Endothelial cell (in vitro differentiated cells): ENCODE measurements at regions not wholly inside any gene's neighbourhood (a gene's known extent, or its start where the extent isn't known, plus 50 kb on each side); places are given as distances from the start of the nearest gene placed in this dataset.
A peak's percentile ranks its signal among the peaks of the same experiment; 100 is the strongest.

Experiments
- DNase-seq: peaks from one replicate; pipeline ENCODE4 v3.0.0; 2021; ENCODE audit warnings: low spot score
- H3K27ac Mint-ChIP-seq: one replicate; pipeline ENCODE4 v1.8.0; 2021; ENCODE audit warnings: mixed read lengths, inconsistent platforms; ENCODE audit not compliant: unreplicated experiment
- H3K27me3 Mint-ChIP-seq: one replicate; pipeline ENCODE4 v1.8.0; 2021; ENCODE audit warnings: mild to moderate bottlenecking, moderate library complexity, mixed read lengths, inconsistent platforms; ENCODE audit not compliant: unreplicated experiment
- H3K36me3 Mint-ChIP-seq: one replicate; pipeline ENCODE4 v1.8.0; 2021; ENCODE audit warnings: mild to moderate bottlenecking, low read depth, mixed read lengths, inconsistent platforms; ENCODE audit not compliant: unreplicated experiment
- H3K4me1 Mint-ChIP-seq: one replicate; pipeline ENCODE4 v1.8.0; 2021; ENCODE audit warnings: mild to moderate bottlenecking, mixed read lengths, inconsistent platforms; ENCODE audit not compliant: unreplicated experiment
- H3K4me3 Mint-ChIP-seq: one replicate; pipeline ENCODE4 v1.8.0; 2021; ENCODE audit warnings: mild to moderate bottlenecking, mixed read lengths, inconsistent platforms; ENCODE audit not compliant: unreplicated experiment
- H3K9me3 Mint-ChIP-seq: one replicate; pipeline ENCODE4 v1.8.0; 2021; ENCODE audit warnings: mixed read lengths, inconsistent platforms; ENCODE audit not compliant: unreplicated experiment
- TF ChIP-seq, protein P1 (sequence below): fragments of 200-600 bp; sonication (generic); IDR thresholded peaks from one replicate; pipeline ENCODE4 v1.5.0; 2021; ENCODE audit warnings: antibody characterized with exemption; ENCODE audit not compliant: unreplicated experiment

DNA sequence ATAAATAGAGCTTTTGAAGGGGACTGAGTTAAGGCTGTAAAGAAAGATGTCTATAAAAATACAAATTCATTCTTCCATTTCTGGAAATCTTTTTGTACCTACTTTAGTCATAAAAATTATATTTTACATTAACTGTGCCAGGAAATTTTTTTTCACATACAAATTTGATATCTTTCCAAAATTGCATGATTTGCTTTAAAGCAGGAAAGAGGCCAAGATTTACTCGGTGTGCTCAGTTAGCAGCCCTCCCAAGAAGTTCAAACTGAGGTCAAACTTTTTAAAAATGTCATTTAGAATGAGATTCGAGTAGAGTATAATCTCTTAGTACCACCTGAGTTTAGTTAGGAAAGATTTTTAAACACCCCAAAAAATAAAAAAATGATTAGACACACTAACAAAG lies 173.2 kb upstream of the GRIP1 start:
- Mint-ChIP-seq H3K4me3 (no peak overlapping the region), H3K36me3 (no peaks in the 10 kb centered on the region), H3K27me3 (no peaks in the 10 kb centered on the region), H3K4me1 (peaks cover 3% of the 10 kb centered on the region), H3K27ac (no peak overlapping the region), H3K9me3 (no peaks in the 10 kb centered on the region)
- no peak for DNase-seq
- TF ChIP-seq, protein P1, sequence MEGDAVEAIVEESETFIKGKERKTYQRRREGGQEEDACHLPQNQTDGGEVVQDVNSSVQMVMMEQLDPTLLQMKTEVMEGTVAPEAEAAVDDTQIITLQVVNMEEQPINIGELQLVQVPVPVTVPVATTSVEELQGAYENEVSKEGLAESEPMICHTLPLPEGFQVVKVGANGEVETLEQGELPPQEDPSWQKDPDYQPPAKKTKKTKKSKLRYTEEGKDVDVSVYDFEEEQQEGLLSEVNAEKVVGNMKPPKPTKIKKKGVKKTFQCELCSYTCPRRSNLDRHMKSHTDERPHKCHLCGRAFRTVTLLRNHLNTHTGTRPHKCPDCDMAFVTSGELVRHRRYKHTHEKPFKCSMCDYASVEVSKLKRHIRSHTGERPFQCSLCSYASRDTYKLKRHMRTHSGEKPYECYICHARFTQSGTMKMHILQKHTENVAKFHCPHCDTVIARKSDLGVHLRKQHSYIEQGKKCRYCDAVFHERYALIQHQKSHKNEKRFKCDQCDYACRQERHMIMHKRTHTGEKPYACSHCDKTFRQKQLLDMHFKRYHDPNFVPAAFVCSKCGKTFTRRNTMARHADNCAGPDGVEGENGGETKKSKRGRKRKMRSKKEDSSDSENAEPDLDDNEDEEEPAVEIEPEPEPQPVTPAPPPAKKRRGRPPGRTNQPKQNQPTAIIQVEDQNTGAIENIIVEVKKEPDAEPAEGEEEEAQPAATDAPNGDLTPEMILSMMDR, result no peak

DNA sequence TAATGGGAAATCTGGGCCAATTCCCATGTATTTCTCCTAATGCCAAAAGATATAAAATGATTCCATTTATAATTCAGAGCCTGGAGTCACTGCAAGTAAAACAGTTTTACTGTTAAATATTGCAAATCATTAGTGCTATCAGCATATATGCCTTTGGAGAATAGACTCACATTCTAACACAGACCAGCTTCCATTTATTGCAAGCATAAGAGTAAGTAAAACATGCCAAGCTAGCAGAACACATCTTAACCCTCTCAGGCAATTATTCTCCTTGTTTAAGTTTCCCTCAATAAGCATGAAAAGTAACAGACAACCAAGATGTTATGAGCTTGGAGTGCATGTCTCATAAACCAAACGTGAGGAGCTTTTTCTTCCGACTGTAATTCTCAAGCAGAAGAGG lies 173.9 kb upstream of the GRIP1 start:
- H3K27me3 Mint-ChIP-seq, result no peaks in the 10 kb centered on the region

DNA sequence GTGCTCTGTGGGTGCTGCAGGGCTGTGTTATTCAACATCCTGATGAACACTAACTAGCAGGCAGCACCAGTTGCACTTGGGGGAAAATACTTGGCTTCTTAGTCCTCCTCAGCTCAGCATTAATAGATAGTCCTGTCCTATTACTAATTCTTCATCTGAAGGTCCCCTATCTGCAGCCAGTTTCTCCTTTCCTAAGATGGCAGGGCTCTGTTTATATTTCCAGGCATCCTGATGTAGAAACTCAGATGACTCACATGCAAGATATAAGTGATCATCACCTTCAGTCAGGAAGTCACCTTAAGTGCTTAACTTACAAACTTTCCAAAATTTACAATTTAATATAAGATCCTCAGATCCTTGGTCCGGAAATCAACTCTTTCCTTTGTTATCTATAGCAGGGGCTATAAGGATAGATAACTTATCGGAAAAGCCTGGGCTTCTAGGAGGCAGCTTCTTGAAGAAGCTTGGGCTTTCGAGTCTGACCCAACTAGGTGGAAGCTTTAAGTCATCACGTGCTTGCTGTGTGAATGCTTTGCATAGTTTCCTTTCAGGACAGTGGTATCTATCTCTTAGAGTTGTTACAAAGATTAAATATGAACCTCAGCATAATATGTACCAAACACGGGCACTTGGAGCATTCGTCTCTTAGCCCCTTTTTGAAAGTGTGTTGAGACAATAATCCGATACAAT lies 181.0 kb upstream of the GRIP1 start:
- DNase-seq, result no peak
- H3K36me3 Mint-ChIP-seq, result no peaks in the 10 kb centered on the region
- no peaks in the 10 kb centered on the region for H3K4me1 Mint-ChIP-seq
- H3K9me3 Mint-ChIP-seq, result no peaks in the 10 kb centered on the region
- H3K4me3 Mint-ChIP-seq, result no peak overlapping the region
- no peak overlapping the region for H3K27ac Mint-ChIP-seq
- TF ChIP-seq, protein P1, result no peak
- no peaks in the 10 kb centered on the region for H3K27me3 Mint-ChIP-seq

More for the DNA sequence above, 173.9 kb upstream of the GRIP1 start:
- Mint-ChIP-seq H3K27ac (no peak overlapping the region), H3K4me3 (no peak overlapping the region), H3K4me1 (no peaks in the 10 kb centered on the region), H3K9me3 (no peaks in the 10 kb centered on the region), H3K36me3 (no peaks in the 10 kb centered on the region)
- TF ChIP-seq, protein P1, result no peak
- DNase-seq, result no peak

DNA sequence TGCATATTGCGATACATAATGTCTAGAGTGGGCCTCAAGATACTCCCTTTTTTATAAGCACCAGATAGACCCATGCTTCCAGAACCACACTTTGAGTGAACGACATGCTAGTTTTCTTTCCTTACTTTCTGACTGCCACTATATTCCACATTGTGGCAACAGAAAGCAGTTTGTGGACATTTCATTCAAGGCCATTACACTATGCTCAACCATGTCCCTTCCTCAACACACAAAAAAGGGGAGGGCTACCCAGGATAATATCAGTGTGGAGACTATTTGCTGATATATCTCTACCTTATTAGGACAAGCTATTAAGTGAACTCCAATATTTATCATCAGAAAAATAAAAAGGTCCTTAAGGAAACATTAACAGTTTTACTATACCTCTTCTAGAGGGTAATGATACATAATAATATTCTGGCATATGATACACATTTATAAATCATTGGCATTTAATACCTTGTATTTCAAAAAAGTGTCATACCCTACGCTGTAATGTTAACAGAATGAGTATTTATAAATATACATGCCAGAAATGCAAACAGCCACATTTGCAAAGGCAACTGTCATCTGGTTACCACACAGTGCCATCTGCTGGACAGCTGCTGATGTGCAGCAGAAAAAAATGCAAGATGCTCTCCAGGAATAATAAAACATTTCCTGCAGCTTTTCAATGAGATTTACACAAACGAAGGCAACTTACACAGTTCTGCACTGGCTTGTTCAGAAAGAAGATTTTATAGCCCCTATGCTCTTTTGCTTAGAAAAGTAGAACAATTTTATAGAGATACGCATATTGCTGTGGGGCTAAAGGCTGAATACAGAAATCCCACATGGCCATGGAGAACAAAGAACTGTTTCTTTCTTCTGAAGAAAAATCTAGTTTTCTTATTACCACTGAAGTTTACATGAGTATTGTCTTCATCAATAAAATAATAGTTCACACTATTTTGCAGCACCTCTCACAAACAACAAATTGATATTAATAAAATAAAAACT lies 182.2 kb upstream of the GRIP1 start:
- no peak overlapping the region for H3K27ac Mint-ChIP-seq

More for the DNA sequence above, 182.2 kb upstream of the GRIP1 start:
- no peaks in the 10 kb centered on the region for H3K4me1 Mint-ChIP-seq
- no peaks in the 10 kb centered on the region for H3K9me3 Mint-ChIP-seq
- no peaks in the 10 kb centered on the region for H3K27me3 Mint-ChIP-seq
- TF ChIP-seq, protein P1, result peak; percentile 82
- H3K36me3 Mint-ChIP-seq, result no peaks in the 10 kb centered on the region
- H3K4me3 Mint-ChIP-seq, result no peak overlapping the region
- DNase-seq, result peak; percentile 69
